NCI-H1092 (cell line): ENCODE measurements at regions not wholly inside any gene's neighbourhood (a gene's known extent, or its start where the extent isn't known, plus 50 kb on each side); places are given as distances from the start of the nearest gene placed in this dataset.

Experiments
- DNase-seq: peaks from one replicate; lab custom pipeline; 2025; lab: John Stamatoyannopoulos, UW

GRCh38 chr6:17226786-17227233 is 54.4 kb upstream of the RBM24 start:
- no peak for DNase-seq

GRCh38 chr6:17227403-17227802 is 53.8 kb upstream of the RBM24 start:
- DNase-seq: no peak
